Brain microvascular endothelial cell (primary cell): ENCODE measurements at regions not wholly inside any gene's neighbourhood (a gene's known extent, or its start where the extent isn't known, plus 50 kb on each side); places are given as distances from the start of the nearest gene placed in this dataset.

Experiments
- DNase-seq: peaks from one replicate; pipeline ENCODE4 v3.0.0-alpha.2; 2020
- H3K27ac ChIP-seq: fragments of 250-450 bp; sonication (Bioruptor Pico); 2 replicates; pipeline ENCODE4 v1.5.1; 2020; ENCODE audit warnings: mild to moderate bottlenecking, moderate library complexity
- H3K27me3 ChIP-seq: fragments of 250-450 bp; sonication (Bioruptor Pico); replicated peaks from 2 replicates; pipeline ENCODE4 v1.5.1; 2020; ENCODE audit warnings: mild to moderate bottlenecking
- H3K36me3 ChIP-seq: fragments of 250-450 bp; sonication (Bioruptor Pico); replicated peaks from 2 replicates; pipeline ENCODE4 v1.5.1; 2020; ENCODE audit warnings: mild to moderate bottlenecking
- H3K4me3 ChIP-seq: 2 replicates; pipeline ENCODE4 v1.5.1; 2011; ENCODE audit warnings: low read depth, mild to moderate bottlenecking, control low read depth, low read length, moderate library complexity
- in situ Hi-C: cut with HindIII; loops from 2 replicates; pipeline ENCODE4 v1.10.0; 2017; ENCODE audit warnings: low sequenced_read_pairs, low pct_ligation_motif_present
- TF ChIP-seq, protein P1 (sequence below): IDR thresholded peaks from 2 replicates; pipeline ENCODE4 v1.5.1; 2011; ENCODE audit warnings: low read depth, mild to moderate bottlenecking, moderate library complexity, low read length, control low read depth, inconsistent platforms; ENCODE audit errors: missing control alignments

DNA sequence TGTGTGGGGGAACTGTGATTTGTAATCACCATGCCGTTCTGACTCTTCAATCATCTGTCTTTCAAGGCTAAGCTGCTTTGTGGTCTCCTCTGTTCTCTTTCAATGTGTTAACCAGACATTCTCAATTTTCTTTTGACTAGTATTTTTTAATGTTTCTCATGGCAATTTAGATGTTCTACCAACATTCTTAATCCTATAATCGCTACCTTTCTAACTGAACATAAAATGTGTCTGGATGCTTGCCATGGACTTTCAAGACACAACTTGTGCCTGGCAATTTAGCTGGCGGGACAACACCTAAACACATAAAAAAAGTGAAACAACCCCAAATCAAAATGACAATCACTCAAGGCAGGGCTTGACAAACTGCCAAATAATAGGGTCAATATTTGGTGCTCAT, 135.0 kb upstream of the ACKR3 start:
- in situ Hi-C loops: no loop called here

DNA sequence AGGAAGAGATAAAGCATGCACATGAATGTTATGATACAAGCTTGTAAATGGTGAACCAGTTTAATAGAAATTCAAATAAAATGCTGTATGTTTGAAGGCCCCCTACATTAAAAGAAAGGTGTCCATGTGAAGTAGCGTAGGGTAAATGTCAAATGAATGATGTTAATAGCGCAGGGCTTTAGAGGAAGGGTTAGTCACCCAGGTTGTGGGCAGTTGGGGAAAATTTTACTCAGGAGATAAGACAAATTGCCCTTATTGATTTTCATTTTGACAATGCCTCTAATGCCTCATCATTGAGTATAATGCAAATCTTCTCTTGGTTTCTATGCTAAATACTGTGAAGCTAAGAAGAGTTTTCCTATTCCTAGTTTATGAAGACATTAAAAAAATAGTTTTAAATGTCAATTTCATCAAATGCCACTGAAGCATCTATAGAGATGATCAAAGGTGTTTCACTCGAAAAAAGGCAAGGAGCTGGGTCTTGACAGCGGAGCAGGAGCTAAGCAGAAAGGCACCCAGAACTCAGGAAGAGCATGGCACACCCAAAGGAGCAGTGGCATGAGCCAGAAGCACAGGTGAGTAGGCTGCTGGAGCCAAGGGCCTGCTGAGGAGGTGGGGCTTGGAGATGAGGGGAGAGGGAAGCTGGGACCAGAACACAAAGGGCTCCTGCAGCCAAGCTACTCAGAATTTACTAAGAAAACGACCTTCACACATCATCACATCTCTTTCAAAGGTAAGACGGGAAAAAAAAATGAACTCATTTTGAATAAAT, 129.3 kb upstream of the ACKR3 start:
- in situ Hi-C loops: no loop called here
- Histone ChIP-seq H3K27me3 (no peaks in the 10 kb centered on the region), H3K36me3 (no peaks in the 10 kb centered on the region), H3K4me3 (no peak overlapping the region), H3K27ac (no peak overlapping the region)
- TF ChIP-seq, protein P1, sequence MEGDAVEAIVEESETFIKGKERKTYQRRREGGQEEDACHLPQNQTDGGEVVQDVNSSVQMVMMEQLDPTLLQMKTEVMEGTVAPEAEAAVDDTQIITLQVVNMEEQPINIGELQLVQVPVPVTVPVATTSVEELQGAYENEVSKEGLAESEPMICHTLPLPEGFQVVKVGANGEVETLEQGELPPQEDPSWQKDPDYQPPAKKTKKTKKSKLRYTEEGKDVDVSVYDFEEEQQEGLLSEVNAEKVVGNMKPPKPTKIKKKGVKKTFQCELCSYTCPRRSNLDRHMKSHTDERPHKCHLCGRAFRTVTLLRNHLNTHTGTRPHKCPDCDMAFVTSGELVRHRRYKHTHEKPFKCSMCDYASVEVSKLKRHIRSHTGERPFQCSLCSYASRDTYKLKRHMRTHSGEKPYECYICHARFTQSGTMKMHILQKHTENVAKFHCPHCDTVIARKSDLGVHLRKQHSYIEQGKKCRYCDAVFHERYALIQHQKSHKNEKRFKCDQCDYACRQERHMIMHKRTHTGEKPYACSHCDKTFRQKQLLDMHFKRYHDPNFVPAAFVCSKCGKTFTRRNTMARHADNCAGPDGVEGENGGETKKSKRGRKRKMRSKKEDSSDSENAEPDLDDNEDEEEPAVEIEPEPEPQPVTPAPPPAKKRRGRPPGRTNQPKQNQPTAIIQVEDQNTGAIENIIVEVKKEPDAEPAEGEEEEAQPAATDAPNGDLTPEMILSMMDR: no peak
- no peak for DNase-seq

More for the DNA sequence above, 135.0 kb upstream of the ACKR3 start:
- no peak for DNase-seq
- Histone ChIP-seq H3K36me3 (no peaks in the 10 kb centered on the region), H3K27ac (no peak overlapping the region), H3K27me3 (no peaks in the 10 kb centered on the region), H3K4me3 (no peak overlapping the region)
- TF ChIP-seq, protein P1: no peak

DNA sequence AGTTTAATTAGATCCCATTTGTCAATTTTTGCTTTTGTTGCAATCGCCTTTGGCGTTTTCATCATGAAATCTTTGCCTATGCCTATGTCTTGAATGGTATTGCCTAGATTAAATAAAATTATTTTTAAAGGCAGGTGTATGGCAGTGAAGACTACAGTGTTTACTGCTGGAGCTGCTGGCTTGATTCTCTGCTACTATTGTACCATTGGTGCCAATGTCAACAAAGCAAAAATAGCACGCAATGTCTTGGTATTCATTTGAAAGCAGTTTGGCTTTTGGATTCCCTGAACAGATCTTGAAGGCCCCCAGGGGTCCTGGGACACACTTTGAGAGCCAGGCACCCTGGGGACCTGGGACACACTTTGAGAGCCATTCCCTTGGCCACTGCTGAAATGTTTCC, 125.4 kb upstream of the ACKR3 start:
- TF ChIP-seq, protein P1: no peak
- no peak overlapping the region for H3K4me3 ChIP-seq
- no peaks in the 10 kb centered on the region for H3K27me3 ChIP-seq
- no peak for DNase-seq
- H3K36me3 ChIP-seq: no peaks in the 10 kb centered on the region
- no peak overlapping the region for H3K27ac ChIP-seq
- in situ Hi-C loops: no loop called here

DNA sequence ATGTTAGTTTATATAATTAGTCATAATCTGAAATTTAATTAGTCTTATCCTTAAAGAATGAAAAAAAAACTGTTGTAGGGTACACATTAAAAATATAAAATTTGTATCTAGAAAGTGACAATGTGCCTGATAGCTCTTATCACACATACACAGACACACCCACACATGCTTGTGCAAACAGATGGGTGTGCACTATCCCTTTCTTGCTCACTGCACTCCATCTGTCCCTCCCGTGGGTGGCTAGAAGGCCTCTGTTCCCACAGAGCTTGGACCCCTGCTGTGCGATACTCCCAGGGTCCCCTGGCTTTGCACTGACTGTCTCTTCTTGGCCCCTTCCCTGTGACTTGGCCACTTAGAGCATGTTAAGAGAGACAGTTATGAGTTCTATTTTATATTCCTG, 123.9 kb upstream of the ACKR3 start:
- TF ChIP-seq, protein P1: no peak
- no peaks in the 10 kb centered on the region for H3K36me3 ChIP-seq
- H3K4me3 ChIP-seq: no peak overlapping the region
- H3K27ac ChIP-seq: no peak overlapping the region
- in situ Hi-C loops: no loop called here
- DNase-seq: no peak
- H3K27me3 ChIP-seq: no peaks in the 10 kb centered on the region

DNA sequence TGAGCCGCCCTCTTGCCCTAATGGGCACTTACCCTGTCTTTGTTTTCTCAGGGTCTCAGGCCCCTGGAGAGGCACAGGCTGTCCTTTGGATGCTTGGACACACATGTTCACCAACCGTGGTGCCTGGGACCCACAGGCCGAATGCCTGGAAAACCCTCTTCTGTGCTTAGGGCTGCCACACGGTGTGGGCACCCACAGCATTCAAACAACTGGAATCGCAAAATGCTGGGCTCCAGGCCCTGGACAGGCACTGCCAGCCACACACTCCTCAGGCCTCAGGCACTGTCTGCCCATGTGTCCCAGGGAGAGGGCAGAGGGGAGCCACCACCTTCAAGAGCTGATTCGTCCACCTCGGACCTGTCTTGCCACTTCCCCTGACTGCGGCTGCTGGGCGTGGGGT, 123.1 kb upstream of the ACKR3 start:
- Histone ChIP-seq H3K27ac (no peak overlapping the region), H3K36me3 (no peaks in the 10 kb centered on the region), H3K27me3 (no peaks in the 10 kb centered on the region), H3K4me3 (no peak overlapping the region)
- DNase-seq: no peak
- in situ Hi-C loops: no loop called here
- TF ChIP-seq, protein P1: no peak
